ENCODE measurements at regions not wholly inside any gene's neighbourhood (a gene's known extent, or its start where the extent isn't known, plus 50 kb on each side); places are given as distances from the start of the nearest gene placed in this dataset.

- no peak overlapping the region for H3K4me3 ChIP-seq
Measured at GRCh38 chr11:101401245-101401644, 182.6 kb downstream of the TRPC6 start.

DNA sequence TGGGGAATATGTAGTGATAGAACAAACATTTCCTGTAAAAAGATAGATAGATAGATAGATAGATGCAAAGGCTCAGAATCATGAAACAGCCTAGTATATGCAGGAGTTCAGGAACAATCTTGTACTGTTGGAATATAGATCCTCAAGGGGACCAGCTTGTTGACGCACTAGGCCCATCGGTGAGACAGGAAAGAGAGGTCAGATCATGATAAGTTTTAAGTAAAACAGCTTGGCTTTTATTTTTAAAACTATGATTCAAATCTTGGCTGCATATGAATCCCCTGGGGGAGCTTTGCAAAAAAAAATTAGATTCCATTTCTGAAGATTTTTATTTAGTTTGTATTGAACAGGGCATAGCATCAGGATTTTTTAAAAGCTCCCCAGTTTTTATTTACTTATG is 185.8 kb downstream of the TRPC6 start:
- H3K4me1 ChIP-seq (ENCODE audit: control insufficient read depth in 5 of 5, insufficient read depth in 5 of 5, low read length in 5 of 5): no peaks in the 10 kb centered on the region
- no peaks in the 10 kb centered on the region for H3K9me3 ChIP-seq (ENCODE audit: control insufficient read depth in 4 of 4, insufficient read depth in 3 of 4, low read length in 3 of 4)
- H3K9ac ChIP-seq (ENCODE audit: insufficient read depth in 1 of 2, low read length in 2 of 2): no peak overlapping the region
- DNase-seq: no peak
- 44 to 81% methylated on average over 2 of the region's 2 CpGs for WGBS, 2 donors
- no peak overlapping the region for H3K27ac ChIP-seq (ENCODE audit: low read depth in 1 of 2, low read length in 1 of 2)
- TF ChIP-seq, protein P1, sequence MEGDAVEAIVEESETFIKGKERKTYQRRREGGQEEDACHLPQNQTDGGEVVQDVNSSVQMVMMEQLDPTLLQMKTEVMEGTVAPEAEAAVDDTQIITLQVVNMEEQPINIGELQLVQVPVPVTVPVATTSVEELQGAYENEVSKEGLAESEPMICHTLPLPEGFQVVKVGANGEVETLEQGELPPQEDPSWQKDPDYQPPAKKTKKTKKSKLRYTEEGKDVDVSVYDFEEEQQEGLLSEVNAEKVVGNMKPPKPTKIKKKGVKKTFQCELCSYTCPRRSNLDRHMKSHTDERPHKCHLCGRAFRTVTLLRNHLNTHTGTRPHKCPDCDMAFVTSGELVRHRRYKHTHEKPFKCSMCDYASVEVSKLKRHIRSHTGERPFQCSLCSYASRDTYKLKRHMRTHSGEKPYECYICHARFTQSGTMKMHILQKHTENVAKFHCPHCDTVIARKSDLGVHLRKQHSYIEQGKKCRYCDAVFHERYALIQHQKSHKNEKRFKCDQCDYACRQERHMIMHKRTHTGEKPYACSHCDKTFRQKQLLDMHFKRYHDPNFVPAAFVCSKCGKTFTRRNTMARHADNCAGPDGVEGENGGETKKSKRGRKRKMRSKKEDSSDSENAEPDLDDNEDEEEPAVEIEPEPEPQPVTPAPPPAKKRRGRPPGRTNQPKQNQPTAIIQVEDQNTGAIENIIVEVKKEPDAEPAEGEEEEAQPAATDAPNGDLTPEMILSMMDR (IDR thresholded peaks at IDR 0.05; ENCODE audit: control extremely low read depth, extremely low read depth): no peak
- no peak overlapping the region for H3K4me3 ChIP-seq
- no peak for ATAC-seq (ENCODE audit: insufficient read depth, low FRiP score)
- no peaks in the 10 kb centered on the region for H3K27me3 ChIP-seq (ENCODE audit: control insufficient read depth in 3 of 3, insufficient read depth in 3 of 3, low read length in 2 of 3)
- H3K36me3 ChIP-seq (ENCODE audit: control insufficient read depth in 4 of 4, insufficient read depth in 4 of 4, low read length in 4 of 4): no peaks in the 10 kb centered on the region

More at GRCh38 chr11:101401245-101401644, 182.6 kb downstream of the TRPC6 start:
- 82 to 91% methylated on average over 2 of the region's 2 CpGs for WGBS, 2 donors
- H3K27me3 ChIP-seq (ENCODE audit: control insufficient read depth in 3 of 3, insufficient read depth in 3 of 3, low read length in 2 of 3): no peaks in the 10 kb centered on the region
- H3K4me1 ChIP-seq (ENCODE audit: control insufficient read depth in 5 of 5, insufficient read depth in 5 of 5, low read length in 5 of 5): no peaks in the 10 kb centered on the region
- DNase-seq: no peak
- no peaks in the 10 kb centered on the region for H3K36me3 ChIP-seq (ENCODE audit: control insufficient read depth in 4 of 4, insufficient read depth in 4 of 4, low read length in 4 of 4)
- no peak overlapping the region for H3K27ac ChIP-seq (ENCODE audit: low read depth in 1 of 2, low read length in 1 of 2)
- ATAC-seq (ENCODE audit: insufficient read depth, low FRiP score): no peak
- TF ChIP-seq, protein P1 (IDR thresholded peaks at IDR 0.05; ENCODE audit: control extremely low read depth, extremely low read depth): no peak
- no peaks in the 10 kb centered on the region for H3K9me3 ChIP-seq (ENCODE audit: control insufficient read depth in 4 of 4, insufficient read depth in 3 of 4, low read length in 3 of 4)
- no peak overlapping the region for H3K9ac ChIP-seq (ENCODE audit: insufficient read depth in 1 of 2, low read length in 2 of 2)

DNA sequence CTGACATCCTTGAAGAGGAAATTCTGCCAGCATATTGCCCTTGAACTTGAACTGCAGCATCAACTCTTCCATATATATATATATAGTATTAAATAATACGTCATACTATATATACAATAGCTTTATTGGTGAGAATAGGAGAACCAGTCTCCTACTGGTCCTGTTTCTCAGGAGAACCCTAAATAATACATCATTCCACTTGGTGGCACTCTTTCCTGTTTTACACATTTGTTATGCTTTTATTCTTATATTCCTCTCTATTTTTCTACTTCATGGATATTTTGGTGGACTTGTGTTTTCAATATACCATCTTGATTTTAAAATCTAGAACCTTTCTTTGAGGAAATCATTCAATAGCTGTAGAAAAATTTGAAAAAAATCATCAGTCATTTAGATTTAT is 193.3 kb downstream of the TRPC6 start:
- Histone ChIP-seq H3K4me3 (no peak overlapping the region), H3K9me3 (ENCODE audit: control insufficient read depth in 4 of 4, insufficient read depth in 3 of 4, low read length in 3 of 4) (no peaks in the 10 kb centered on the region), H3K9ac (ENCODE audit: insufficient read depth in 1 of 2, low read length in 2 of 2) (no peak overlapping the region), H3K27ac (ENCODE audit: low read depth in 1 of 2, low read length in 1 of 2) (no peak overlapping the region), H3K36me3 (ENCODE audit: control insufficient read depth in 4 of 4, insufficient read depth in 4 of 4, low read length in 4 of 4) (no peaks in the 10 kb centered on the region), H3K4me1 (ENCODE audit: control insufficient read depth in 5 of 5, insufficient read depth in 5 of 5, low read length in 5 of 5) (no peaks in the 10 kb centered on the region), H3K27me3 (ENCODE audit: control insufficient read depth in 3 of 3, insufficient read depth in 3 of 3, low read length in 2 of 3) (no peaks in the 10 kb centered on the region)
- TF ChIP-seq, protein P1 (IDR thresholded peaks at IDR 0.05; ENCODE audit: control extremely low read depth, extremely low read depth): no peak
- DNase-seq (peak in 2 of 3 donors; percentile 16 to 43), ATAC-seq (ENCODE audit: insufficient read depth, low FRiP score) (no peak)
- WGBS, 2 donors: 75 to 78% methylated on average over 1 of the region's 1 CpG

GRCh38 chr11:101369835-101370234 is 214.0 kb downstream of the TRPC6 start:
- TF ChIP-seq, protein P1 (IDR thresholded peaks at IDR 0.05; ENCODE audit: control extremely low read depth, extremely low read depth): no peak
- Histone ChIP-seq H3K36me3 (ENCODE audit: control insufficient read depth in 4 of 4, insufficient read depth in 4 of 4, low read length in 4 of 4) (no peaks in the 10 kb centered on the region), H3K9me3 (ENCODE audit: control insufficient read depth in 4 of 4, insufficient read depth in 3 of 4, low read length in 3 of 4) (peaks cover 0 to 2% (median 0%) of the 10 kb centered on the region in 4 donors), H3K27ac (ENCODE audit: low read depth in 1 of 2, low read length in 1 of 2) (no peak overlapping the region), H3K9ac (ENCODE audit: insufficient read depth in 1 of 2, low read length in 2 of 2) (no peak overlapping the region), H3K4me3 (no peak overlapping the region), H3K27me3 (ENCODE audit: control insufficient read depth in 3 of 3, insufficient read depth in 3 of 3, low read length in 2 of 3) (no peaks in the 10 kb centered on the region), H3K4me1 (ENCODE audit: control insufficient read depth in 5 of 5, insufficient read depth in 5 of 5, low read length in 5 of 5) (no peaks in the 10 kb centered on the region)
- no peak for ATAC-seq (ENCODE audit: insufficient read depth, low FRiP score)
- WGBS, 2 donors: 82 to 85% methylated on average over 5 of the region's 5 CpGs
- DNase-seq: no peak
